NCI-H2107 (cell line): ENCODE measurements at regions not wholly inside any gene's neighbourhood (a gene's known extent, or its start where the extent isn't known, plus 50 kb on each side); places are given as distances from the start of the nearest gene placed in this dataset.
"Not testable (repeated sequence)": the region's sequence is repeated elsewhere in the genome, so short reads cannot be mapped to it uniquely, and the experiment has no call there.

Experiments
- DNase-seq: peaks from one replicate; lab custom pipeline; 2025; lab: John Stamatoyannopoulos, UW

GRCh38 chr18:9017905-9018227 is 84.6 kb upstream of the NDUFV2 start:
- no peak for DNase-seq

- DNase-seq, result no peak
Measured at GRCh38 chr18:9019135-9019534, 83.4 kb upstream of the NDUFV2 start.

- DNase-seq, result no peak
Measured at GRCh38 chr18:9020221-9020620, 82.3 kb upstream of the NDUFV2 start.

- DNase-seq, result no peak
Measured at GRCh38 chr18:9021458-9021857, 81.0 kb upstream of the NDUFV2 start.

GRCh38 chr18:9022397-9023155 is 79.9 kb upstream of the NDUFV2 start:
- DNase-seq, result no peak

- DNase-seq, result not testable (repeated sequence)
Measured at GRCh38 chr18:9024031-9024646, 78.4 kb upstream of the NDUFV2 start.

GRCh38 chr18:9025091-9025838 is 77.2 kb upstream of the NDUFV2 start:
- no peak for DNase-seq

GRCh38 chr18:9029131-9029530 is 73.4 kb upstream of the NDUFV2 start:
- DNase-seq, result no peak

- no peak for DNase-seq
Measured at GRCh38 chr18:9032519-9032918, 70.0 kb upstream of the NDUFV2 start.

- DNase-seq, result no peak
Measured at GRCh38 chr18:9038277-9038871, 64.1 kb upstream of the NDUFV2 start.

GRCh38 chr18:9039441-9040071 is 62.9 kb upstream of the NDUFV2 start:
- DNase-seq, result no peak

GRCh38 chr18:9042766-9043481 is 59.6 kb upstream of the NDUFV2 start:
- no peak for DNase-seq

- DNase-seq, result no peak
Measured at GRCh38 chr18:9043581-9043980, 58.9 kb upstream of the NDUFV2 start.

- DNase-seq, result no peak
Measured at GRCh38 chr18:9047715-9048114, 54.8 kb upstream of the NDUFV2 start.

- DNase-seq, result no peak
Measured at GRCh38 chr18:9048236-9048635, 54.3 kb upstream of the NDUFV2 start.

GRCh38 chr18:9048808-9049494 is 53.5 kb upstream of the NDUFV2 start:
- DNase-seq, result no peak

- no peak for DNase-seq
Measured at GRCh38 chr18:9049495-9049809, 53.0 kb upstream of the NDUFV2 start.

- not testable (repeated sequence) for DNase-seq
Measured at GRCh38 chr18:9050628-9051284, 51.7 kb upstream of the NDUFV2 start.
